Activated B cell treated with CpG ODN at 0.5 μM for 24 hours (primary cell): ENCODE measurements at regions not wholly inside any gene's neighbourhood (a gene's known extent, or its start where the extent isn't known, plus 50 kb on each side); places are given as distances from the start of the nearest gene placed in this dataset.

Experiments used
- ATAC-seq: fragments of 200-7000 bp; cut with Tn5 transposase; one replicate; pipeline ENCODE4 v1.10.0; 2021; ENCODE audit warnings: low read depth, mild to moderate bottlenecking, moderate library complexity
- CTCF ChIA-PET: fragments of 350-600 bp; sonication (Branson Sonifier 250); formaldehyde crosslinking; loops from one replicate; lab custom pipeline; 2021; ENCODE audit warnings: antibody characterized with exemption; lab: Charles Lee
- POLR2A ChIA-PET: fragments of 350-600 bp; sonication (Branson Sonifier 250); formaldehyde crosslinking; loops from one replicate; lab custom pipeline; 2021; ENCODE audit warnings: antibody characterized with exemption; lab: Charles Lee
- DNase-seq: peaks from one replicate; pipeline ENCODE4 v3.0.0; 2022
- H3K27ac Mint-ChIP-seq: one replicate; pipeline ENCODE4 v1.8.0; 2020; ENCODE audit warnings: mixed read lengths
- H3K27me3 Mint-ChIP-seq: one replicate; pipeline ENCODE4 v1.8.0; 2021; ENCODE audit warnings: mixed read lengths
- H3K36me3 Mint-ChIP-seq: one replicate; pipeline ENCODE4 v1.8.0; 2021; ENCODE audit warnings: low read depth, mixed read lengths
- H3K4me1 Mint-ChIP-seq: one replicate; pipeline ENCODE4 v1.8.0; 2021; ENCODE audit warnings: mixed read lengths
- H3K4me3 Mint-ChIP-seq: one replicate; pipeline ENCODE4 v1.8.0; 2020; ENCODE audit warnings: mild to moderate bottlenecking, mixed read lengths
- H3K9me3 Mint-ChIP-seq: one replicate; pipeline ENCODE4 v1.8.0; 2020; ENCODE audit warnings: mixed read lengths
- intact Hi-C: fragments of 100-400 bp; cut with micrococcal nuclease; formaldehyde crosslinking; loops from one replicate; pipeline ENCODE4 v1.15.1; 2024
- TF ChIP-seq, protein P1 (sequence below): fragments of 200-600 bp; IDR thresholded peaks from one replicate; pipeline ENCODE4 v1.8.0; 2022; ENCODE audit warnings: antibody characterized with exemption, mild to moderate bottlenecking

DNA sequence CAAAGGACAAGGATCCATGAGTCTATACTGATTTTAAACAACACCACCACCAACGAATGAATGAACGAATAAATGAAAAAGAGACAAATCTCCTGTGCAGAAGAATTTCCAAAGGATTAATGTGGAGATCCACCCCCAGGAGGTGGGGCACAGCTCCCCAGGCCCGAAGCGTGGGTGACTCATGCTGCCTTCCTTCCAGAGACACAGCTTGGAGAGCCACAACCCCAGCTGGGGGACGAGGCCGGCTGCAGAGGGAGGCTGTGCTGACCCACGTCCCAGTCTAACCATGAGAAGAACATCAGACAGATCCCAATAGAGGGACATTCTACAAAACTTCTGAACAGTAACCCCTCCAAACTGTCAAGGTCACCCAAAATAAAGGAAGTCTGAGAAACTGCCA, 557.3 kb upstream of the SALL3 start:
- intact Hi-C loops = no loop called here
- no peak overlapping the region for H3K27ac Mint-ChIP-seq
- H3K4me3 Mint-ChIP-seq = no peak overlapping the region
- H3K4me1 Mint-ChIP-seq = no peaks in the 10 kb centered on the region
- ChIA-PET CTCF (no interaction called here), POLR2A (no interaction called here)
- H3K27me3 Mint-ChIP-seq = no peaks in the 10 kb centered on the region
- DNase-seq = no peak
- ATAC-seq = no peak
- no peaks in the 10 kb centered on the region for H3K9me3 Mint-ChIP-seq
- TF ChIP-seq, protein P1, sequence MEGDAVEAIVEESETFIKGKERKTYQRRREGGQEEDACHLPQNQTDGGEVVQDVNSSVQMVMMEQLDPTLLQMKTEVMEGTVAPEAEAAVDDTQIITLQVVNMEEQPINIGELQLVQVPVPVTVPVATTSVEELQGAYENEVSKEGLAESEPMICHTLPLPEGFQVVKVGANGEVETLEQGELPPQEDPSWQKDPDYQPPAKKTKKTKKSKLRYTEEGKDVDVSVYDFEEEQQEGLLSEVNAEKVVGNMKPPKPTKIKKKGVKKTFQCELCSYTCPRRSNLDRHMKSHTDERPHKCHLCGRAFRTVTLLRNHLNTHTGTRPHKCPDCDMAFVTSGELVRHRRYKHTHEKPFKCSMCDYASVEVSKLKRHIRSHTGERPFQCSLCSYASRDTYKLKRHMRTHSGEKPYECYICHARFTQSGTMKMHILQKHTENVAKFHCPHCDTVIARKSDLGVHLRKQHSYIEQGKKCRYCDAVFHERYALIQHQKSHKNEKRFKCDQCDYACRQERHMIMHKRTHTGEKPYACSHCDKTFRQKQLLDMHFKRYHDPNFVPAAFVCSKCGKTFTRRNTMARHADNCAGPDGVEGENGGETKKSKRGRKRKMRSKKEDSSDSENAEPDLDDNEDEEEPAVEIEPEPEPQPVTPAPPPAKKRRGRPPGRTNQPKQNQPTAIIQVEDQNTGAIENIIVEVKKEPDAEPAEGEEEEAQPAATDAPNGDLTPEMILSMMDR = no peak
- no peaks in the 10 kb centered on the region for H3K36me3 Mint-ChIP-seq

DNA sequence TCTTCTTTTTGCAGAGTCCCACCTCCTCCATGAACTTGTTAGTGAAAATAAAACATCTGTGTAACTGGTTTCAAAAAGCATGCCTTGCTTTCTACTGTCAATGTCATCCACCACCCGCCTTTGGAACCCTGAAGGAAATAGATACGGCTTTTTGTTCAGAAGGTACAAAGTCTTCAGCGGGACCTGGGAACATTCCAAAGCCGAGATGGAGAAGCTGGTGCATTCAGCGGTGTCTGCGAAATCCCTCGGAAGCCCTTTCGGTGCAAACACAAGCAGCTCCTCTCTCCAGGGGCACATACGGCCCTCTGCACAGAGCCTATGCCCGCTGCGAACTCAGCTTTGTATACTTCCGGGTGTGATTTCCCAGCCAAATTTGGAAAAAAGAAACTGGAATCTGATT, 555.8 kb upstream of the SALL3 start:
- DNase-seq (no peak), ATAC-seq (no peak)
- H3K9me3 Mint-ChIP-seq = no peaks in the 10 kb centered on the region
- no peaks in the 10 kb centered on the region for H3K36me3 Mint-ChIP-seq
- no peaks in the 10 kb centered on the region for H3K27me3 Mint-ChIP-seq
- no peak overlapping the region for H3K27ac Mint-ChIP-seq
- POLR2A ChIA-PET = no interaction called here
- H3K4me3 Mint-ChIP-seq = no peak overlapping the region
- CTCF ChIA-PET = no interaction called here
- intact Hi-C loops = no loop called here
- TF ChIP-seq, protein P1 = no peak
- H3K4me1 Mint-ChIP-seq = no peaks in the 10 kb centered on the region

DNA sequence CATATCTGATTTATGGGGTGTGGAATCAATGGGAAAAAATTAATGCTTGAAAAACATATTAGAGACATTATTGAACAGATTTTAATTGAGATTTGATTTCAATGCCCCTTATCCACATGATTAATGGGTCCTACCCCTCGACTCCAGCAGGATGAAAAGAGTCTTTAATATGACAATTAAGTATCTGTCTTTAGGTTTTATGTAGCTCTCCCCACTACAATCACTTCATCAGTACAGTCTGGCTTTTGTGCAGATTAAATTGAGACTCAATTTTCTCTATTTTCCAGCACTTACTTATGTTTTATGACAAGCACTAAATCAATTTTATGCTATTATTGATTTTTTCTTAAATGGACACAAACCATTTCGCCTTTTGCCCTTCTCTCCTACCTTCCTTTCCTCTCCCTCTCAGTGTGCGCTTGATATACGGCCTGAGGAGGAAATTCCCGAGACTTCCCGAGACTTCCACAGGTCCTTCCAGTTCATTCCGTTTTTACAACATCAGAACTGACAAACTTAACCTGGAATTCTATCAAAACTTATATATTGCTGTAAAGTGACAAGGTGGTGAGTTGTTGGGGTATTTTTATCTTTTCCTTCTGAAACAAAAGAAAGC, 555.1 kb upstream of the SALL3 start:
- DNase-seq (no peak), ATAC-seq (no peak)
- POLR2A ChIA-PET = no interaction called here
- TF ChIP-seq, protein P1 = no peak
- intact Hi-C loops = no loop called here
- Mint-ChIP-seq H3K27ac (no peak overlapping the region), H3K4me3 (no peak overlapping the region), H3K9me3 (no peaks in the 10 kb centered on the region), H3K27me3 (no peaks in the 10 kb centered on the region), H3K4me1 (no peaks in the 10 kb centered on the region), H3K36me3 (no peaks in the 10 kb centered on the region)
- CTCF ChIA-PET = no interaction called here

DNA sequence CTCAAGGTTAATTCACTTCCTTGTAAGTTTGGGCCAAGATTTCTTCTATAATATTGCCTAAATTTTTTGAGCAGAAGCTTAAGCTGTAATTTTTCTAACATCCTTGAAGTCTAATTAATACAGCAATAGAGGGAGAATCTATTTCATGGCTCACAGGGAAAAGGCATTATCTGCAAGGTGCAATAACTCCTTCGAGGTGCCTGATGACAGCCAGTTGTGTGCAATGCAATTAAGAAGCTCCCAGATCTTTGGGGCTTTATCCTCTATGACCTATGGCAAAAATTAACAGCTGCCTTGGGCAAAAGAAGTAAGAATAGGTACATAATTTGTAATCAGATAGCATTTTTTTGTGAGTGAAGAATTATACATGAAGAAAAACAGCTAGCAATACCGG, 554.6 kb upstream of the SALL3 start:
- no peak for ATAC-seq
- ChIA-PET CTCF (no interaction called here), POLR2A (no interaction called here)
- Mint-ChIP-seq H3K9me3 (no peaks in the 10 kb centered on the region), H3K4me3 (no peak overlapping the region), H3K36me3 (no peaks in the 10 kb centered on the region), H3K4me1 (no peaks in the 10 kb centered on the region), H3K27me3 (no peaks in the 10 kb centered on the region), H3K27ac (no peak overlapping the region)
- intact Hi-C loops = no loop called here
- DNase-seq = no peak
- TF ChIP-seq, protein P1 = no peak

DNA sequence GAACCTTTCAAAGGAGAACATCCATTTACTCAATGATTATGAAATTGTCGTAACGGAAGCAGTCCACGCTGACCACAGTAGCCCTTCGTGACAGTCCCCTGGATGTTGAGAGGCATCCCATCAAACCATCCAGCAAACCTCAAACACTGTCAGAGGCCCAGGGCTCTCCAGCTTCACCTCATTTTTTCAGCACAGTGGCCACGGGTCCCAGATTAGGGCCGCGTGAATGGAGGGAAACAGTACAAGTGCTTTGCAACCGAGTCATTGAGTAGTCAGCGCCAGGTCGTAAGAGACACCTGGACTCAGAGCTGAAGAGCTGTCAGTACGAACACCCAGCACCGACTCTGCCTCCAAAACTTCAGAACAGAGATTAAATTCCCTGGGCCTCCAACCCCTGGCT, 552.5 kb upstream of the SALL3 start:
- Mint-ChIP-seq H3K27ac (no peak overlapping the region), H3K36me3 (no peaks in the 10 kb centered on the region), H3K9me3 (no peaks in the 10 kb centered on the region), H3K4me1 (no peaks in the 10 kb centered on the region), H3K27me3 (no peaks in the 10 kb centered on the region), H3K4me3 (no peak overlapping the region)
- ChIA-PET POLR2A (no interaction called here), CTCF (no interaction called here)
- ATAC-seq = no peak
- intact Hi-C loops = no loop called here
- TF ChIP-seq, protein P1 = no peak
- no peak for DNase-seq
